HG03457 (cell line): ENCODE measurements at regions not wholly inside any gene's neighbourhood (a gene's known extent, or its start where the extent isn't known, plus 50 kb on each side); places are given as distances from the start of the nearest gene placed in this dataset.
"Not testable (repeated sequence)": the region's sequence is repeated elsewhere in the genome, so short reads cannot be mapped to it uniquely, and the experiment has no call there.

ENCODE experiments used
- ATAC-seq: cut with Tn5 transposase; IDR thresholded peaks from one replicate; pipeline ENCODE4 v1.9.1; 2021; ENCODE audit warnings: moderate number of reproducible peaks; ENCODE audit not compliant: unreplicated experiment

DNA sequence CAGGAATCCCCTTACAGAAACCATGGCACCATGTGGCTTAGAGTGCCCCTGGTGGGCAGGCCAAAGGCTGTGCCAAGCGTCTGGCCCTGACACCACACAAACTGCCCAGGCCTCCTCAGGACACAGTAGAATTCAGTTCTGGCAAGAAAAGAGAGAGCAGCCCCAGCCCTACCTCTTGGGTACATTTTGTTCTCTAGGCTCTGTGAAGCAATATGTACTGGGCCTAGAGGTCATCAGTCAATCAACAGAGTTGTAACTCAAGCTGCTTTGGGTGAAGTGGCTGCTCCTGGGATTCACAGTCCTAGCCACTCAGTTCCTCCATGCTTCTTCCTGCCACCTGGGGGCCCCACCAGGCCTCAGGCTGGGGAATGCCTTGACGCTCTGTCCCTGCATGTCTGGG is 158.1 kb upstream of the MAMLD1 start:
- no peak for ATAC-seq

- ATAC-seq: no peak
Observed at GRCh38 chrX:150207733-150208132, 155.4 kb upstream of the MAMLD1 start.

DNA sequence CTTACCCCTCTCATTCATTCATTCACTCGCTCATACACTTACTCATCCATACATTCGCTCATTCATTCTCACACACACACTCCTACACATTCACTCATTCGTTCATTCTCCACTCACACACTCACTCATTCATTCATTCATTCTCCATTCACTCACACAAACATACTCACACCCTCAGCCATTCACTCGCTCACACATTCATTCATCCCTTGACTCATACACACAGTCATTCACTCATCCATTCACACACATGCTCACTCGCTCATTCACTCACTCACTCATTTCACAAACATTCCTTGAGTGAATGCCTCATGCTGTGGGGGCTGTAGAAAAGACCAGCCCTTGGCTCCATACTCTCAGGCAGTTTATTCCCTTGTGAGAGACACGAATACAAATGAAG is 151.1 kb upstream of the MAMLD1 start:
- ATAC-seq: no peak

DNA sequence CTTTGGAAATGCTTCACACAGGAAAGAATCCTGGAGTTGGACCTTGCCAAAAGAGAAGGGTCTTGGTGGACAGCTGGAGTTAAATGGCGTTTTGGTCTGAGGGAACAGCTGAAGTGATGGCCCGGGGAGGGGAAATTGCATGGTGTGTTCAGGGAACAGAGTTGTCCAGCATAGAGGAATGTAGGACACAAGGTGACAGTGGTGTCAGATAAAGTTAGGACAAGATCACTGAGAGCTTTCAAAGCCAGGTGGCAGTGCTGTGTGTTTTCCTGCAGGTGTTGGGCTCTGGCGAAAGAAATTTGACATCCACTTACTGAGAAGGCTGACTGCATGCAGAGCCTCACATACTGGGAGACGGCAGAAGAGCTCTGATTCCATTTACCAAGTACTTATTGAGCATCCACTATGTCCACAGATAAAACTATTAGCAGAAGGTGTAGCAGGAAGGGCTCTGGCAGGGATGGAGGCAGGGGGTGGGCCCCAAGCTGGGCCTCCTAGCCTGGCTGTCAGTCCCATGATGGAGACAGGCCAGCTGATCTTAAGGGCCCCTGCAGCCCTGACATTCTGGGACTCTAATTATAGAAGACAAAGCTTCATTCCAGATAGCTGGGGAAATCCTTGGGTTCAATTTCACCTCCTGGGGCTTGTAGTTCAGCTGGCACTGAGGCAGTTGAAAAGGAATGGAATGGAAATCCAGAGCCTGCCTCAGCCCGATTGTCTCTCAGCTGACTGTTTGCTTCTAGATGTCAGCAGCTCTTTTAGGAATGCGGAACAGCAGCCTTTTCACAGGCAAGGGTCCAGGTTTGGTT is 150.2 kb upstream of the MAMLD1 start:
- no peak for ATAC-seq

DNA sequence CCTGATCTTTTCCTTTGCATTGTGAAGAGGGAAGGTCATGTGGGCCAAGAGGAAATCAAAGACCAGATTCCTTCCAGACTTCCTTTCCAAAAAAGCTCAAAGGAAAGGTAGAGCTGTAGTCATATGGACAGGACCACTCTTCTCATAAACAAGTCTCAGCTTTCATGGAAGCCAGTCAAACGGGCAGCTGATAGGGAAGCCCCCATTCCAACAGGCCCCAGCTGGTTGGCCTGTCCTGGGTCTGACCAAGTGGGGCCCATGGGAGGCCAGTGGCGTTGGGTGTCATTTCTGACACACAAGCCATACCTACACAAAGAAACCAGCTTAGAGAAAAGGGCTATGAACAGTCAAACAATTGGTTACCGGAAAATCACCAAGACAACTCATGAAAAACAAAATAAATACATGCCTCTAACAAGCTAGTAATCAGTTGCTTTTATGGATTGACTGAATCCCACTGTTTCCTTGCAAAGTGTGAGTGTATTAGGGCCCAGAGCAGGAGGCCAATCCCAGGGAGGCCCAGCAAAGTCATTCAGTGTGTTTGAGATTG is 149.6 kb upstream of the MAMLD1 start:
- ATAC-seq: no peak

GRCh38 chrX:150216000-150216399 is 147.1 kb upstream of the MAMLD1 start:
- ATAC-seq: not testable (repeated sequence)

GRCh38 chrX:150216716-150217115 is 146.4 kb upstream of the MAMLD1 start:
- ATAC-seq: no peak

GRCh38 chrX:150217609-150218008 is 145.5 kb upstream of the MAMLD1 start:
- ATAC-seq: no peak

DNA sequence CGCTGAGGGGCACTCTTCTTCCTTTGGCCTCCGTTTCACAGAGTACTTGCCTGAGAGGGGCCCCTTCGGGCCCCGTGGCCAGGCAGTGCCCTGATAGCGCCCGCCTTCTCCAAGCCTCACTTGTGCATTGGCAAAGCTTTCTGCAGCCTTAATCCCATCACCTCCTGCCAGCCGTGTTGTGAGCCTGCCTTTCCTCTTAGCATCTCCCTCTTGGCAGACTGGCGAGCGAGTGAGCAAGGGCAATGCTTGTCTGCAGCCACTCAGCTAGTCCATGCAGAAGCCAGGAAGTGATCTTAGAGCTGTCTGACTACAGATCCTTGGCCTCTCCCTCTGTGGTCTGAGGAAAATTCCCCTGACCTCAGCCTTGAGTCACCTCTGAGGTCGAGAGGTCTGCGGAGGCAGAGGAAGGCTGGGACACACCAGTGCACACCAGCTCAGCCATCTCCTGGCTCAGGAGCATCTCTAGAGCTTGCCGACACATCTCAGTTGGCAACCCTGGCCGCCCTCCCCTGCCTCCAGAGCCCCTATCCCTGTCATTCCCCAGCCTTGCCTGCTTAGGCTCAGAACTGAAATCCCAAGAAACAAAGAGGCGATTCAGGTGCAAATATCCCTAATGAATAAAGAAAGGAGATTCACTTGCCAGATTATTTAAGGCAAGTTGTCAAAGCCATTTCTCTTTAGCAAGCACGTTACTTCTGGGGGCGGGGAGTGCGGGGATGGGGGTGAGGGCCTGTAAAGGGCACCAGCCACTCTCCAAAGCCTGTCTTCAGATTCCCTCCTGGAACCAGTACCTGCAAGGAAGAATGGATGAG is 143.5 kb upstream of the MAMLD1 start:
- ATAC-seq: no peak

- ATAC-seq: no peak
Observed at GRCh38 chrX:150223176-150224015, 139.7 kb upstream of the MAMLD1 start.

DNA sequence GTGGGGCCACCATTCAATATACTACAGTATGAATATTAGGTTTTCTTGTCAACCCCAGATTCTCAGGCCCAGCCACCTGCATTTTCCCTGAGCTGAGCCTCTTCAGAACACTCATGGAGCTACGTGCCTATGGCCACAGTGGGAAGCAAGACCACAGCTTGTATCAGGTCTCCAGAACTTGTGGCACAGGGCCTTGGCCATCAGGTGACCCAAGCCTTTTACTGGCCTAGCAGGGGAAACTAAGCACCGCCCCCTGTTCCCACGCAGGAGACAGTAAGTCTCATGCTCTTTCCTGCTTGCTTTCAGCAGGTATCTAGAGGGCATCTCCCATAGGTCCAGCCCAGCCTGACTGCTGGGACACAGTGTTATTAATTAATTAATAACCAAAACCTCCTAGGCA is 138.4 kb upstream of the MAMLD1 start:
- no peak for ATAC-seq

DNA sequence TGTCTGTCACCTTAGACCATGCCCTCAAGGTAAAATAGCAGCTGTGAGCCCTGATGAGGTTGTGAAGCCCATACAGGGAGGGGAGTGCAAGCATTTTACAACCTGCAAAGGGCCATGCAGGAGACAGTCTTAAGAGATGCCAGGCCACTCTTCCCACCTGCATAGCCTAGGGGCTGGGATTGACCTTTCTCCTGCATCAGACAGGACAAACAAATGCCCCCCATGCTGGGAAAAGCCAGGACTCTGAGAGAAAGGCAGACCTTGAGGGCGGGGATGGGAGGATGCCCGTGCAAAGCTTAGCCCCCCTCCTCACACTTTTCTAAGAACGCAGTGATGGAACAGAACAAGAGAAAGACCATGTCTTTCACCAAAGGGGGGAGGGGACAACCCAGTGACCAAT is 137.9 kb upstream of the MAMLD1 start:
- no peak for ATAC-seq

DNA sequence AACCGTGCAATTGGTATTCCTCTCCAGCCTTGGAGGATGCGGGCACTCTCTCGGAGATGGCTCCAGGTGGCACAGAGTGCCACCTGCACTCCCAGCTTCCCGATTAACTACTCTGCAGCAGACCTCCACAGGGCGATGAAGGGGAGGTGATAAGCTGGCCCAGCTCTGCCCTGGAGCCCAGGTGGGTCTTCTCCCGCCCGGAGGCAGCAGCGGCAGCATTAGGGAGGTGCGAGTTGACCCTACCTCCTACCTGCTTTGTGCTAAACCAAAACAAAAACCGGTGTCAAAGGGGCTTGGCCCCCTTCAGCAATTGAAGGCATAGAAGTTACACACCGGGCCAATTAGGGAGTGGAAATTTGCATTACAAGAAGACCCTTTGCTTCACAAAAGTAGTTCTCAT is 137.4 kb upstream of the MAMLD1 start:
- ATAC-seq: no peak

GRCh38 chrX:150226223-150226965 is 136.7 kb upstream of the MAMLD1 start:
- no peak for ATAC-seq

DNA sequence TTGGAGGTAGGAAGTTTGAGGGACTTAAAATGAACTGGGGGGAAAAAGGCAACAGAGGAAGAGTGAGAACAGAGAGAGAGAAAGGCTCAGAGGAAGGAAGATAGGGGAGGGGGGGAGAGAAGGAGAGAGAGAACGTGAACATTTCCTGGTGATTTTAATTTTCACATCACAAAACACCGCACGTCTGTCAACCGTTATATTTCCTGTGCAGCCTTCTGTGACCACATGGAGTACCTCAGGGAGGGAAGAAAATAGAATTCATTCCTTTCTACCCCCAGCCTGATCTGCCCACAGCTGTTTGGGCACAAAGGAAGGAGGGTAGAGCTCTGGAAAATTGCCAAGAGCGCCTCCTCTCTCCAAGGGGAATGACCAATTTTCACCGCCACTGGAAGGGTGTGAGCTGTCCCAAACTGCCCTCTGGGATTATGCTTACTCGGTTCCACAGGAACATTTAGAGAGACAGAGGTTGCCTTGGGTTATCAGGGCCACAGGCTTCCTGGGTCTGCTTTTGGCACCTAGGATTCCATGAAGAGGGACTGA is 135.7 kb upstream of the MAMLD1 start:
- ATAC-seq: no peak

GRCh38 chrX:150227873-150228410 is 135.2 kb upstream of the MAMLD1 start:
- no peak for ATAC-seq

- no peak for ATAC-seq
Observed at GRCh38 chrX:150228431-150228830, 134.7 kb upstream of the MAMLD1 start.

- no peak for ATAC-seq
Observed at GRCh38 chrX:150229030-150229429, 134.1 kb upstream of the MAMLD1 start.

DNA sequence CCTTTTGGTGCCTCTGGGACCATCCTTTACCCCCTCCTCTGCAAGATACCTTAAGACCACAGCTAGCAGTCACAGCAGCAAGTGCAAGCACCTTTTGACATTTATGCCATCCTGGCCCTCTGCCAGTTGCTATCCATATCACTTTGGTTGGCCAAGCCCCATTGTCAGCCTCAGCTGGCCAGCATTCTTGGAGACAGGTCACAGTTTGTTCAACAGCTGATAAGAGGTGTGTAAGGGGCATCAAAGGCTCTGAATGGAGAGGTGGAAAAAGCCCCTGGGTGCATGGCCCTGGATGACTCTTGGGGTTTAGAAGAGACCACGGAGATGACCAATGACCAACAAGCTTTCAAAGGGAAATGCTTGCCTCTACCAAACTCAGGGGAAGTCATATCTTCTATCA is 133.6 kb upstream of the MAMLD1 start:
- no peak for ATAC-seq

DNA sequence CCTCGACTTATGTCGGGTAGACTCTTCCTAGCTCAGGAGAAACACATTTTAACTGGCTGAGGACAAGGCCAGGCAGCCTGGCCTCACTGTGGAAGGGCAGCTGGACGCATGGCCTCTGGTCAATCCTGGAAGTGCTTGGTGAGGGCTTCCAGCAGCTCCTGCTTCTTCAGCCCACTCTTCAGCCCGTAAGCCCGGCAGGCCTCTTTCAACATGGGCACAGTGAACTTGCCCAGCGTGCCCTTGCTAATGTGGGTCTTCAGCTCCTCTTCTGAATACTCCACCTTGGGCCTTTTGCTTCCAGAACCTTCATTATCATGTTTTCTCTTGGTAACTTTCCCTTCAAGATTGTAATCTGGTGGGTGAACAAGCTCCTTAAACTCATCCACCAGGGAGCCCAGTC is 132.2 kb upstream of the MAMLD1 start:
- not testable (repeated sequence) for ATAC-seq
